Spleen (tissue), 7 donors: ENCODE measurements at regions not wholly inside any gene's neighbourhood (a gene's known extent, or its start where the extent isn't known, plus 50 kb on each side); places are given as distances from the start of the nearest gene placed in this dataset.

Experiments
- POLR2A ChIP-seq, 3 donors: fragments of 450-650 bp; IDR thresholded peaks; one replicate each; pipeline ENCODE4 v1.5.1; 2017; ENCODE audit warnings: antibody characterized with exemption in 3 of 3, mild to moderate bottlenecking in 1 of 3
- POLR2AphosphoS5 ChIP-seq, 3 donors: sonication (generic); formaldehyde crosslinking; IDR thresholded peaks; one replicate each; pipeline ENCODE4 v1.5.1; 2017; ENCODE audit warnings: antibody characterized with exemption in 3 of 3
- TF ChIP-seq, protein P1 (sequence below), 11 experiments: fragments of 200-600 bp in 7 of 11; fragments of 450-650 bp in 4 of 11; sonication (generic) in 4 of 11; IDR thresholded peaks in 8 of 11; conservative IDR thresholded peaks in 3 of 11; 1 replicate in 7 of 11; 2 replicates in 4 of 11; pipeline versions ENCODE4 v1.4.0 to v1.8.0; 2016 to 2021; ENCODE audit warnings: antibody characterized with exemption in 11 of 11, inconsistent platforms in 4 of 11, mild to moderate bottlenecking in 1 of 11
- donor health status: DM: no; HTN: no; CAD: no; lungs with moderate emphysema.
- donor health status: DM: no; HTN: no; CAD: no.
- donor health status: DM: no; HTN: no; CAD: no.

DNA sequence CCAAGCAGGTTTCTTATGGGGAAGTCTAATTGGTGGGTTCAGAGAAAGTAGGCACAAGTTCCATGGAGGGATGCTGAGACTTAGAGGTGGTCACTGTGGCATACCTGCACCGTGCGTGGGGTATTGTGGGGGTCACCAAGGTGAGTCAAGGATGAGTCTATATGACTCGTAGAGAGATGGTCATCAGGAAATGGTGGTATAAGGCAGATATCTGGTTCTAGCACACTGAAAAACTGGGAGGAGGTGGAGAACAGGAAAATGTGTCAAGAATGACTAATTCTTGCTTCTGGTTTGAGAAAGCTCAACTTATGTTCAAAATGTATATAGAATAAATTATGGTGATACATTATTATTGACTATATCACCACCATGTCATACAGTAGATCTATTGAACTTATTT lies 258.1 kb downstream of the RAB38 start:
- TF ChIP-seq POLR2AphosphoS5 (IDR thresholded peaks at IDR 0.05), result no peak
- TF ChIP-seq, protein P1, sequence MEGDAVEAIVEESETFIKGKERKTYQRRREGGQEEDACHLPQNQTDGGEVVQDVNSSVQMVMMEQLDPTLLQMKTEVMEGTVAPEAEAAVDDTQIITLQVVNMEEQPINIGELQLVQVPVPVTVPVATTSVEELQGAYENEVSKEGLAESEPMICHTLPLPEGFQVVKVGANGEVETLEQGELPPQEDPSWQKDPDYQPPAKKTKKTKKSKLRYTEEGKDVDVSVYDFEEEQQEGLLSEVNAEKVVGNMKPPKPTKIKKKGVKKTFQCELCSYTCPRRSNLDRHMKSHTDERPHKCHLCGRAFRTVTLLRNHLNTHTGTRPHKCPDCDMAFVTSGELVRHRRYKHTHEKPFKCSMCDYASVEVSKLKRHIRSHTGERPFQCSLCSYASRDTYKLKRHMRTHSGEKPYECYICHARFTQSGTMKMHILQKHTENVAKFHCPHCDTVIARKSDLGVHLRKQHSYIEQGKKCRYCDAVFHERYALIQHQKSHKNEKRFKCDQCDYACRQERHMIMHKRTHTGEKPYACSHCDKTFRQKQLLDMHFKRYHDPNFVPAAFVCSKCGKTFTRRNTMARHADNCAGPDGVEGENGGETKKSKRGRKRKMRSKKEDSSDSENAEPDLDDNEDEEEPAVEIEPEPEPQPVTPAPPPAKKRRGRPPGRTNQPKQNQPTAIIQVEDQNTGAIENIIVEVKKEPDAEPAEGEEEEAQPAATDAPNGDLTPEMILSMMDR (IDR thresholded peaks at IDR 0.05 in 8 of 11, conservative IDR thresholded peaks at IDR 0.05 in 3 of 11), result no peak
- TF ChIP-seq POLR2A (IDR thresholded peaks at IDR 0.05), result no peak
